HCT116 (cell line): ENCODE measurements at regions not wholly inside any gene's neighbourhood (a gene's known extent, or its start where the extent isn't known, plus 50 kb on each side); places are given as distances from the start of the nearest gene placed in this dataset.

Experiments
- ATAC-seq: fragments of 200-7000 bp; cut with Tn5 transposase; 2 replicates; pipeline ENCODE4 v1.9.1; 2020; ENCODE audit warnings: mild to moderate bottlenecking, moderate library complexity
- BruUV-seq: library from RNA; stranded (reverse); fragments of 400-500 nt; replicated peaks from 2 replicates; lab custom pipeline; 2021; lab: Mats Ljungman, UMichigan
- CTCF ChIA-PET: fragments of 300-600 bp; sonication (Branson Sonifier 250); formaldehyde crosslinking; loops from one replicate; lab custom pipeline; 2021; ENCODE audit warnings: antibody characterized with exemption; lab: Charles Lee
- POLR2A ChIA-PET: fragments of 300-600, 350-600 bp; sonication (Branson Sonifier 250); formaldehyde crosslinking; loops from one replicate; lab custom pipeline; 2021; ENCODE audit warnings: antibody characterized with exemption; lab: Charles Lee
- RAD21 ChIA-PET, 2 experiments: fragments of 300-600 bp; sonication (Branson Sonifier 250); formaldehyde crosslinking; loops; one replicate each; lab custom pipeline; 2023; ENCODE audit warnings: low total read pairs in 2 of 2; ENCODE audit not compliant: uncharacterized antibody in 2 of 2, unreplicated experiment in 2 of 2, low non-redundant PET in 1 of 2; lab: Charles Lee
- DNase-seq: peaks from one replicate; pipeline ENCODE4 v3.0.0-alpha.2; 2010; ENCODE audit warnings: low read depth, low spot score
- H2AFZ ChIP-seq: fragments of 200-600 bp; shearing (Covaris generic), sonication (generic); 2 replicates; pipeline ENCODE4 v1.6.1; 2017; ENCODE audit warnings: low read depth, mixed run types, mixed read lengths, antibody characterized with exemption, low read length; ENCODE audit not compliant: poor library complexity, severe bottlenecking
- H3K27ac ChIP-seq: 2 replicates; pipeline ENCODE4 v1.5.1; 2012; ENCODE audit warnings: low read depth, low read length
- H3K27me3 ChIP-seq: fragments of 200-600 bp; sonication (generic); 2 replicates; pipeline ENCODE4 v1.6.1; 2016; ENCODE audit warnings: mixed run types, low read length, mixed read lengths; ENCODE audit not compliant: insufficient read depth
- H3K36me3 ChIP-seq, 2 experiments: fragments of 200-500 bp in 1 of 2; fragments of 200-600 bp in 1 of 2; sonication (Bioruptor generic) in 1 of 2; sonication (generic) in 1 of 2; 2 replicates each; pipeline versions ENCODE4 v1.5.1 to v1.6.1; 2014 to 2016; ENCODE audit warnings: low read length in 2 of 2, inconsistent platforms in 1 of 2, mixed read lengths in 1 of 2, mixed run types in 1 of 2; ENCODE audit not compliant: insufficient read depth in 2 of 2, control insufficient read depth in 1 of 2
- H3K4me1 ChIP-seq, 2 experiments: fragments of 200-600 bp in 1 of 2; sonication (generic) in 1 of 2; 2 replicates each; pipeline versions ENCODE4 v1.5.1 to v1.6.1; 2012 to 2017; ENCODE audit warnings: low read length in 2 of 2, inconsistent platforms in 1 of 2, mild to moderate bottlenecking in 1 of 2, mixed read lengths in 1 of 2, mixed run types in 1 of 2, moderate library complexity in 1 of 2; ENCODE audit not compliant: insufficient read depth in 2 of 2, control insufficient read depth in 1 of 2
- H3K4me2 ChIP-seq: fragments of 200-600 bp; sonication (generic); 2 replicates; pipeline ENCODE4 v1.6.1; 2017; ENCODE audit warnings: mixed run types, low read length, mixed read lengths
- H3K4me3 ChIP-seq, 2 experiments: fragments of 200-600 bp in 1 of 2; sonication (generic) in 1 of 2; replicated peaks in 1 of 2; 2 replicates each; pipeline ENCODE4 v1.5.1; 2011 to 2016; ENCODE audit warnings: low read length in 2 of 2, control low read depth in 1 of 2, low read depth in 1 of 2, mild to moderate bottlenecking in 1 of 2, mixed read lengths in 1 of 2, mixed run types in 1 of 2
- H3K79me2 ChIP-seq: fragments of 200-600 bp; sonication (generic); 2 replicates; pipeline ENCODE4 v1.6.1; 2017; ENCODE audit warnings: mild to moderate bottlenecking, mixed run types, low read length, moderate library complexity, mixed read lengths; ENCODE audit not compliant: insufficient read depth
- H3K9ac ChIP-seq: fragments of 200-600 bp; sonication (generic); 2 replicates; pipeline ENCODE4 v1.6.1; 2016; ENCODE audit warnings: low read length, mixed read lengths
- H3K9me2 ChIP-seq: fragments of 200-600 bp; sonication (generic), shearing (Covaris generic); 2 replicates; pipeline ENCODE4 v1.6.1; 2017; ENCODE audit warnings: mixed run types, mild to moderate bottlenecking, moderate library complexity; ENCODE audit not compliant: insufficient read depth
- H3K9me3 ChIP-seq, 2 experiments: fragments of 200-500 bp in 1 of 2; fragments of 200-600 bp in 1 of 2; sonication (Bioruptor generic) in 1 of 2; sonication (generic) in 1 of 2; 2 replicates each; pipeline ENCODE4 v1.6.1; 2014 to 2017; ENCODE audit warnings: low read length in 2 of 2, mixed read lengths in 2 of 2, inconsistent platforms in 1 of 2, low read depth in 1 of 2, mild to moderate bottlenecking in 1 of 2, mixed run types in 1 of 2, moderate library complexity in 1 of 2; ENCODE audit not compliant: control insufficient read depth in 1 of 2, insufficient read depth in 1 of 2
- H4K20me1 ChIP-seq: fragments of 200-600 bp; sonication (generic), shearing (Covaris generic); 2 replicates; pipeline ENCODE4 v1.6.1; 2017; ENCODE audit warnings: mixed run types, mild to moderate bottlenecking, moderate library complexity; ENCODE audit not compliant: insufficient read depth
- CTCF ChIP-seq, 3 experiments: fragments of 200-600 bp in 1 of 3; sonication (generic) in 1 of 3; IDR thresholded peaks in 2 of 3; conservative IDR thresholded peaks in 1 of 3; 2 replicates each; pipeline ENCODE4 v1.5.1; 2012 to 2017; ENCODE audit warnings: low read depth in 2 of 3, low read length in 2 of 3, antibody characterized with exemption in 1 of 3, borderline replicate concordance in 1 of 3, control low read depth in 1 of 3, mild to moderate bottlenecking in 1 of 3, mixed read lengths in 1 of 3, mixed run types in 1 of 3, moderate library complexity in 1 of 3; ENCODE audit not compliant: insufficient read depth in 1 of 3
- EGR1 ChIP-seq: IDR thresholded peaks from 2 replicates; pipeline ENCODE4 v1.6.1; 2012; ENCODE audit warnings: low read depth
- EZH2 ChIP-seq: fragments of 200-600 bp; sonication (generic); IDR thresholded peaks from 2 replicates; pipeline ENCODE4 v1.6.1; 2017; ENCODE audit warnings: antibody characterized with exemption, mixed run types
- MAX ChIP-seq: IDR thresholded peaks from 2 replicates; pipeline ENCODE4 v1.6.1; 2012
- POLR2A ChIP-seq: IDR thresholded peaks from 2 replicates; pipeline ENCODE4 v1.7.0; 2011; ENCODE audit warnings: borderline replicate concordance; ENCODE audit not compliant: insufficient read depth, insufficient read length; ENCODE audit errors: extremely low read depth
- RAD21 ChIP-seq: IDR thresholded peaks from 2 replicates; pipeline ENCODE4 v1.6.1; 2012; ENCODE audit warnings: low read depth, mild to moderate bottlenecking
- SP1 ChIP-seq: IDR thresholded peaks from 2 replicates; pipeline ENCODE4 v1.6.1; 2012; ENCODE audit warnings: low read depth
- YY1 ChIP-seq: IDR thresholded peaks from 2 replicates; pipeline ENCODE4 v1.6.1; 2011; ENCODE audit warnings: low read length, low read depth, moderate library complexity, mild to moderate bottlenecking; ENCODE audit not compliant: insufficient replicate concordance; ENCODE audit errors: extremely low read depth
- ZBTB33 ChIP-seq: IDR thresholded peaks from 2 replicates; pipeline ENCODE4 v1.6.1; 2011; ENCODE audit warnings: mild to moderate bottlenecking, low read length, moderate library complexity; ENCODE audit not compliant: insufficient replicate concordance; ENCODE audit errors: extremely low read depth
- intact Hi-C: fragments of 100-400 bp; cut with micrococcal nuclease; formaldehyde crosslinking; loops from 2 replicates; pipeline ENCODE4 v1.10.0; 2022

- no peak overlapping the region for H3K4me3 ChIP-seq
- H3K9me3 ChIP-seq: no peaks in the 10 kb centered on the region
- no TSS peak for BruUV-seq
- ATAC-seq (no peak), DNase-seq (no peak)
- ChIA-PET POLR2A (no interaction called here), RAD21 (no interaction called here), CTCF (no interaction called here)
- H3K36me3 ChIP-seq: no peaks in the 10 kb centered on the region
- no peaks in the 10 kb centered on the region for H3K9me2 ChIP-seq
- no peaks in the 10 kb centered on the region for H3K79me2 ChIP-seq
- H3K27ac ChIP-seq: no peak overlapping the region
- H3K4me1 ChIP-seq: no peaks in the 10 kb centered on the region
- no peaks in the 10 kb centered on the region for H4K20me1 ChIP-seq
- H3K4me2 ChIP-seq: no peak overlapping the region
- no peak overlapping the region for H3K9ac ChIP-seq
- no peak overlapping the region for H2AFZ ChIP-seq
- peaks cover 10% of the 10 kb centered on the region for H3K27me3 ChIP-seq
- intact Hi-C loops: no loop called here
- no peak for TF ChIP-seq POLR2A
- no peak for TF ChIP-seq CTCF (IDR thresholded peaks at IDR 0.05 in 2 of 3, conservative IDR thresholded peaks at IDR 0.05 in 1 of 3; ENCODE audit: borderline replicate concordance in 1 of 3, insufficient read depth in 1 of 3, low read depth in 2 of 3, low read length in 2 of 3)
Observed at GRCh38 chr17:12242345-12242954, 221.8 kb downstream of the MAP2K4 start.

GRCh38 chr17:12247761-12248160 lies 227.1 kb downstream of the MAP2K4 start:
- no peak overlapping the region for H3K9ac ChIP-seq
- H3K9me2 ChIP-seq: no peaks in the 10 kb centered on the region
- H3K27ac ChIP-seq: no peak overlapping the region
- CTCF ChIA-PET: no interaction called here
- H3K9me3 ChIP-seq: no peaks in the 10 kb centered on the region
- DNase-seq (no peak), ATAC-seq (no peak)
- H3K27me3 ChIP-seq: peaks cover 32% of the 10 kb centered on the region
- no peaks in the 10 kb centered on the region for H3K4me1 ChIP-seq
- intact Hi-C loops: no loop called here
- BruUV-seq: no TSS peak
- TF ChIP-seq ZBTB33 (no peak), POLR2A (no peak), MAX (no peak), RAD21 (no peak), EGR1 (no peak), EZH2 (no peak), YY1 (no peak), SP1 (no peak)
- H3K36me3 ChIP-seq: no peaks in the 10 kb centered on the region
- no peaks in the 10 kb centered on the region for H3K79me2 ChIP-seq
- RAD21 ChIA-PET: no interaction called here
- H3K4me3 ChIP-seq: no peak overlapping the region
- no peaks in the 10 kb centered on the region for H4K20me1 ChIP-seq
- H2AFZ ChIP-seq: no peak overlapping the region
- POLR2A ChIA-PET: no interaction called here
- H3K4me2 ChIP-seq: no peak overlapping the region
